Lung microvascular endothelial cell (primary cell): ENCODE measurements at regions not wholly inside any gene's neighbourhood (a gene's known extent, or its start where the extent isn't known, plus 50 kb on each side); places are given as distances from the start of the nearest gene placed in this dataset.
"Not testable (repeated sequence)": the region's sequence is repeated elsewhere in the genome, so short reads cannot be mapped to it uniquely, and the experiment has no call there.

ENCODE experiments used
- DNase-seq, 2 donors: peaks; one replicate each; pipeline versions ENCODE4 v3.0.0 to v3.0.0-alpha.2; 2010; ENCODE audit warnings: low read depth in 2 of 2

- no peak for DNase-seq
Observed at GRCh38 chr3:20652231-20652986, 466.4 kb upstream of the SGO1 start.

GRCh38 chr3:20648921-20649381, 462.9 kb upstream of the SGO1 start:
- no peak for DNase-seq

- DNase-seq: peak; percentile 50 to 75
Observed at GRCh38 chr3:20648294-20648693, 462.3 kb upstream of the SGO1 start.

GRCh38 chr3:20646425-20646824, 460.4 kb upstream of the SGO1 start:
- no peak for DNase-seq

- DNase-seq: peak in 1 of 2 donors; percentile 2
Observed at GRCh38 chr3:20645340-20645739, 459.3 kb upstream of the SGO1 start.

- DNase-seq: no peak
Observed at GRCh38 chr3:20637729-20638128, 451.7 kb upstream of the SGO1 start.

GRCh38 chr3:20622304-20622703, 436.3 kb upstream of the SGO1 start:
- no peak for DNase-seq

- peak in 1 of 2 donors; percentile 49 for DNase-seq
Observed at GRCh38 chr3:20618621-20619020, 432.6 kb upstream of the SGO1 start.

GRCh38 chr3:20618181-20618580, 432.2 kb upstream of the SGO1 start:
- peak in 1 of 2 donors; percentile 57 for DNase-seq

GRCh38 chr3:20615982-20616381, 430.0 kb upstream of the SGO1 start:
- not testable (repeated sequence) for DNase-seq

GRCh38 chr3:20608054-20608738, 422.2 kb upstream of the SGO1 start:
- no peak for DNase-seq

GRCh38 chr3:20604659-20605058, 418.7 kb upstream of the SGO1 start:
- no peak for DNase-seq

GRCh38 chr3:20589275-20589674, 403.3 kb upstream of the SGO1 start:
- no peak for DNase-seq

GRCh38 chr3:20588781-20589180, 402.8 kb upstream of the SGO1 start:
- DNase-seq: no peak

GRCh38 chr3:20583648-20584047, 397.6 kb upstream of the SGO1 start:
- no peak for DNase-seq

GRCh38 chr3:20576228-20576627, 390.2 kb upstream of the SGO1 start:
- no peak for DNase-seq

GRCh38 chr3:20575146-20575545, 389.1 kb upstream of the SGO1 start:
- DNase-seq: no peak

GRCh38 chr3:20574746-20575145, 388.7 kb upstream of the SGO1 start:
- DNase-seq: no peak

- DNase-seq: no peak
Observed at GRCh38 chr3:20573175-20573574, 387.2 kb upstream of the SGO1 start.

GRCh38 chr3:20572473-20572872, 386.5 kb upstream of the SGO1 start:
- DNase-seq: no peak

GRCh38 chr3:20569310-20569709, 383.3 kb upstream of the SGO1 start:
- DNase-seq: no peak

GRCh38 chr3:20564966-20565365, 379.0 kb upstream of the SGO1 start:
- no peak for DNase-seq

- no peak for DNase-seq
Observed at GRCh38 chr3:20563985-20564384, 378.0 kb upstream of the SGO1 start.
